HG02885 (cell line): ENCODE measurements at regions not wholly inside any gene's neighbourhood (a gene's known extent, or its start where the extent isn't known, plus 50 kb on each side); places are given as distances from the start of the nearest gene placed in this dataset.

Experiments
- ATAC-seq: cut with Tn5 transposase; IDR thresholded peaks from one replicate; pipeline ENCODE4 v1.9.1; 2021; ENCODE audit warnings: mild to moderate bottlenecking; ENCODE audit not compliant: unreplicated experiment, poor library complexity

DNA sequence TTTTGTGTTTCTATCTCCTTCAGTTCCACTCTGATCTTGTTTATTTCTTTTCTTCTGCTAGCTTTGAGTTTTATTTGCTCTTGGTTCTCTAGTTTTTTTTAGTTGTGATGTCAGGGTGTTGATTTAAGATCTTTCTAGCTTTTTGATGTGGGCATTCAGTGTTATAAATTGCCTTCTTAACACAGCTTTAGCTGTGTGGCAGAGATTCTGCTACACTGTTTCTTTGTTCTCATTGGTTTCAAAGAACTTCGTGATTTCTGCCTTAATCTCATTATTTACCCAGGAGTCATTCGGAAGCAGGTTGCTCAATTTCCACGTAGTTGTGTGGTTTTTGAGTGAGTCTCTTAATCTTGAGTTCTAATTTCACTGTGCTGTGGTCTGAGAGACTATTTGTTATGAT is 251.7 kb upstream of the HTR2A start:
- no peak for ATAC-seq

DNA sequence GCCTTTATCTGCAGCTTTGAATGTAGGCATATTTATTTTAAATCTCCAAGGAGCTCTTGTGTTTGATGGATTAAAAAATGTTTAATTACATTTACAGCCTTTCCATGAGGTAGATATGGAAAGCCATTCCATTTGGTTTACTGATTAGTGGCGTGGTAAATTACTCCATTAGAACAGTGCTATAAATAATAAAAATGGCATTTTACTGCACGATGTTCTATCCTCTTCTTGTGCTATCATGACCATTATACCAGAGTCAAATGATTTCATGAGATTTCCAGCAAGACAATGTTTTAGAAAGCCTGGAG is 250.9 kb upstream of the HTR2A start:
- no peak for ATAC-seq

DNA sequence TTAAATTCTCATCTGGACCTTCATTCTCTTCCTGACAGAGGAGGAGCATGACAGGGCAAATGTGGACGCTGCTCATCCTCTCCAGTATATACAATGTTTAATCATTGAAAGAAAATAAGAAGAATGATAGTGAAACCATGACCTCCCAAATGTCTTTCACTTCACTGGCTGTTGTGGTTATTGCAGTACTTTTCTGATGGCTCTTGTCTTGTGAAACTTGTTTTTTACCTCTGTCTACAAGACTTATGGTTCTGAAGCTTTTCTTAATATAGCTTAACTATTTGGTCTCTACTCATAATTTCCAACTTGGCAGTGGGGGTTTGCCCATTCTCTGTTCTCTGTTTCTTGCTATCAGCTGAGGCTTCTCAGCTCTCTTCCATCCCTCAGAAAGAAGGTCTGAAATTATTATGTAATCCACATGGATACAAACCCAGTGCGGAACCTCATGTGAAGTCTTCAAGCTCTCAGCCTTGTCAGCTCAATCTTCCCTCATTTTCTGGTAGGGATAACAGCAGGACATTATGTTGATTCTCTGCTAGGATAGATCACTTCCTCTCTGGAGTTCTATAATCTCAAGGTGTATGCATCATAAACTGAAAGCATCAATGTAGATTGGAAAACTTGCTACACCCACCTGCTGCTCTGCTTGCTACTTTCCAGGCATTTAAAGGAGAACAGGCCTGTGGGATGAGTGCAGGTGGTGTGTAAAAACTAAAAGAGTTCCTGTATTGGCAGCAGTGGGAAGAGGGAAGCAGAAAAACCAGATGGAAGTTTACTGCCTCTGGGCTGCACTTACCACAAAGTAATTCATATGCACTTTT is 250.3 kb upstream of the HTR2A start:
- peak; percentile 95 for ATAC-seq

DNA sequence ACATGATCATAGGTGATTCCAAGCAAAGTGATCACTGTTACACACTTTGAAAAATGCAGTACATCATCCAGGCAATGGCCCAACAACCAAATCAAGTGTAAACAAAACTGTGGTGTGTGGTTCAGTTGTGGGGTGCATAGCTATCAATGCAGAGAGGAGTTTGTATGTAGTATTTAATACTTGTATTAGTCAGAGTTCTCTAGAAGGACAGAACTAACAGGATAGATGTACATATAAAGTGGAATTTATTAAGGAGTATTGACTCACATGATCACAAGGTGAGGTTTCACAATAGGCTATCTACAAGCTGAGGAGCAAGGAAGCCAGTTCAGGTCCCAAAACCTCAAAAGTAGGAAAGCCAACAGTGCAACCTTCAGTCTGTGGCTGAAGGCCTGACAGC is 249.3 kb upstream of the HTR2A start:
- no peak for ATAC-seq

DNA sequence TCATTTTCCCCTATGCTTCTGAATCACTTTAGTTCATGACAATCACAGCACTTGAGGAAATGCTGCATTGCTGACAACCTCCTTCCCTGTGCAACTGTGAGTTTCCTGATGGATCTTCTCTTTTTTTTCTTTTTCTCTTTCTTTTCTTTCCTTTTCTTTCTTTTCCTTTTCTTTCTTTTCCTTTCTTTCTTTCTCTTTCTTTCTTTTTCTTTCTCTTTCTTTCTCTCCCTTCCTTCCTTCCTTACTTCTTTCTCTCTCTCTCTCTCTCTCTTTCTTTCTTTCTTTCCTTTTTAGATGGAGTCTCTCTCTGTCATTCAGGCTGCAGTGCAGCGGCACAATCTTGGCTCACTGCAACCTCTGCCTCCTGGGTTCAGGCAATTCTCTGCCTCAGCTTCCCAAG is 247.9 kb upstream of the HTR2A start:
- ATAC-seq, result no peak

DNA sequence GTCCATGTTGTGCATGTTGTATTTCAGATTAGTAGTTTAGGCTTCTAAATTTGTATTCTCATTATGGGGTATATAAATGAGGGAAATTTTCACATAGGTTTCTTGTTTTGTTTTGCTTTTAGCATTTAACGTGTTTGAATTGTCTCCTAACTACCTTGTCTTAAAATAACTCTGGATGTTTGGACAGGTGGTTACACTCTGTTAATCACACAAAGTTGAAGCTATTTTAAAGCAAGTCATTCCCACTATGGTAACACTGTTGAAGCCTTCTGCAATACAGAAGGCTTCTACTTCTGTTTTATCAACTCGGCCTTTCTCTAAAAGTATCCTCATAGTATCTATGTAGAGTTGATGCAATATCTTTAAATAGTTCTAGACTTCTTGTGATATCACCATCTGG is 245.3 kb upstream of the HTR2A start:
- ATAC-seq, result no peak

DNA sequence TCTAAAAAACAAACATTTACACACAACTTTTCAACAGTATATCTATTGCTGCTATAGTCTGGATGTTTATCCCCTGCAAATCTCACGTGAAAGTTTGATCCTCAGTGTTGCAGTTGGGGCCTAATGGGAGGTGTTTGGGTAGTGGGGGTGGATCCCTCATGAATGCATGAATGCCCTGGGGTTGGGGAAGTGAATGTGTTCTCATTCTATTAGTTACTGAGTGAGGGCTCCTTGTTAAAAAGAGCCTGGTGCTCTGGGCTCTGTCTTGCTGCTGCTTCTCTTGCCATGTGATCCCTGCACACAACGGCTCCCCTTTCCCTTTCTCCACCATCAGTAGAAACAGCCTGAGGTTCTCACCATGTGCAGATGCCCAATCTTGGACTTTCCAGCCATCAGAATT is 242.7 kb upstream of the HTR2A start:
- no peak for ATAC-seq

DNA sequence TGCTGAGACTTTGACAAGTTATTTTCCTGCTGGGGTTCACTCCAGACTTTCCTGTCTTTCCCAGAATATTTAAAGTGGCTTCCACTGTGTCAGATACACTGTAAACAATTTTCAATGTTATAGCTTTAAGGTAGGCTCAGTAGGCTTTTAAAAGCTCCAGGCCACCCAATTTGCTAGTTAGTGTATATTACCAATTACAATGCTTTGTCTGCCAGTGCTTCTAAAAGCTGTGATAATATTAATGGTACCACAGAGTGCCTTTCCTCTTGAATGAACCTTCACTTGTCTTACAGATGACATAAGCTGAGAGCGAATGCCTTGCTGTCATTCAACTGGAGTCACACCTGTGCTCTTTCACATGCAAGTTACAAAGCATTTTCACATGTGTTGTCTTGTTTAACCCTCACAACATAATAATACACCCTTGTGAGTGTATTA is 239.7 kb upstream of the HTR2A start:
- no peak for ATAC-seq

DNA sequence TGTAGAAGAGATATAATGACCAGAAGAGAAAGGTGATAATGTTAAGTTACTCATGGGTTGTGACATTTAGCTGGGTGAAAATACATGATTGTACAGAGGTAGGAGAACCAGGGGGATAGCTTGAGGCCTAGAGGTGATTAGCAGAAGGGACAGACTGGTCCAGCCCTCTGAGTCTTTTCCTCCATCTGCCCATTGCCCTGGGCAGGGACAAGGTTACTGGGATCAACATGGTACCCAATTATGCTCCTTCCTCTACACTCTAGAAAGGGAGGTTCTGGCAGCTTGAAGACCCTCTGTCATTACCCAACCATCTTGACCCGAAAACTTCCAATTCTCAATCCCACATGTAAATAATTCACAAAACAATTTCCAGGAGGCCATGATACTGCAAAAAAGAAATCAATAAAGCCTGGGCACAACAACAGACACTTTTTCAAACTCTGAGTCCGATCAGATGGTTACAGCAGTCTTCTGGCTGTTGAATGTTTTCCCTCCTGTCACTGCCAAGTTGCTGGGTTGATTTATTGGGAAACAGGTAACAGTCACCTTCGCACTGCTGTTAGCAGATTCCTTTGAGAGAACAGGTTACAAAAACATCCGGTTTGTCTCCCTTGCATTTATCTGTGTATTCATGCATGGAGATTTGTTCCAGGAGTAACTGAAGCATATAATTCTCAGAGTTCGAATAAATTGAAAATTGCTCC is 239.1 kb upstream of the HTR2A start:
- no peak for ATAC-seq

DNA sequence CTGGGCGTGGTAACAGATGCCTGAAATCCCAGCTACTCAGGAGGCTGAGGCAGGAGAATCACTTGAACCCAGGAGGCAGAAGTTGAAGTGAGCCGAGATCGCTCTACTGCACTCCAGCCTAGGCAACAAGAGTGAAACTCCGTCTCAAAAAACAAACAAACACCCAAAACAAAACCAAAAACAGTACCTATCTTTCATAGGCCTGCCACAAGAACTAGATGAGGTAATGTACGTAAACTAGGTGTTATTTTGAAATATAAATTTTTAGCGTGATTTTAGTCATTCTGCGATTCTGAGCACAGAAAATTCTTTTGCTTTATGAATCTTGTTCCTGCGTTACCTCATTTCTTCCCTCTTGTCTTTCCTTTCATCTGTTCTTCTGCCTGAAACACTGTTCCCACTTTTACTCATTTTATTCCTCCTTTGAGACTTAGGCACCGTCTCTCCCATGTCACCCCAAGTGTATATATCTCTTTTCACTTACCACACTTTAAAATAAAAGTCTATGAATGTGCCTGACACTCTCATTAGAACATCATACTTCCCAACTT is 238.2 kb upstream of the HTR2A start:
- peak; percentile 72 for ATAC-seq

DNA sequence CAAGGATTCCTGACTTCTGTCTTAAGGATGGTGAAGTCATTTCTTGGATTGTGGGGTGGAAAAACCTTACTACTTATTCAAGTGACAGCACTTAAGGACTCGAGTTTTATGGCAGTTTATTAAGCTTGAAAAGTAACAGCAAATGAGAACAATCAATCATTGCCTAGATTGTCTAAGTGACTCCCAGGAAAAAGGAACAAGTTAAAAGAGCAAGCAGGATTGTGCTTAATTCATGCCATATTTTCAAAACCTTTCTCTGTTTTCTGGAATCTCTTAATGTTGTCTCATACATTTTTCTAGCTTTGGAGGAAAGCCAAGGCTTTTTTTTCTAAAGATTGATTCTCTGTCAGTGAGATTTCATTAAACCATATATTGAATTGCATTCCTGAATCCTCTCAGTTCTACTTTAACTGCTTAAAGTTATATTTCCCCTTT is 236.2 kb upstream of the HTR2A start:
- ATAC-seq, result no peak

DNA sequence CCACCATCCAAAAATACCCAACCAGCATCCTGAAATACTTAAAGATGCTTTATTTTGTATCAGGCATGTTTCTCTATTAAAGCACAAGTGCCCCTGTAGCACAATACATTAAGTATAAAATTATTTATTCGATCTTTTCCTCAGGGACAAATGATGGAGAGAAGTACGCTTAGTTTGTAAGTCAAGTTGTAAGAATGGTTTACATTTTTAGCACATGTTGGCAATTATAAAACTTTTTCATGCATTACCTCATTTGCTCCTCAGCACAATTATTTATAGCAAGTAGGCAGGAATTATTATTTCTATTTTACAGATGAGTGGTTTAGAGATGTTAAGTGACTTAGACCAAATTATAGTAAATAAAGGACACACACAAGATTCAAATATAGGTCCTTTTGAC is 232.6 kb upstream of the HTR2A start:
- no peak for ATAC-seq

DNA sequence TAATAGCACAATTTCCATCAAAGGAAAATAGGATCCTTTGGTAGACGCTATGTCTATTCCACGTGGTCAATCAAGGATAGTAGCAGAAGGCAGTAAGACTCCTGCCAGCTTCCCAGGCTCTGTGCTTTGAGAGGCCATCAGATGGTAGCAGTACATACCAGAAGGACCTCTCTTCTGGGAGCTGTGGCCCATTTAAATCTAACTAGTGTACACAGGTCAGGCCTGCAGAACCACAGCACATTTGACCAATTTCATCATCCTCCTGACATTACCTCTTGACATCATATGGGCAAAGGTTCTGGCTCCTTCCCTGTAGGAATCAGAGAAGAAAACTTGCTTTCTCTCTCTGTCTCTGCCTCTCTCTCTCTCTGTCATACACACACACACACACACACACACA is 229.6 kb upstream of the HTR2A start:
- no peak for ATAC-seq

DNA sequence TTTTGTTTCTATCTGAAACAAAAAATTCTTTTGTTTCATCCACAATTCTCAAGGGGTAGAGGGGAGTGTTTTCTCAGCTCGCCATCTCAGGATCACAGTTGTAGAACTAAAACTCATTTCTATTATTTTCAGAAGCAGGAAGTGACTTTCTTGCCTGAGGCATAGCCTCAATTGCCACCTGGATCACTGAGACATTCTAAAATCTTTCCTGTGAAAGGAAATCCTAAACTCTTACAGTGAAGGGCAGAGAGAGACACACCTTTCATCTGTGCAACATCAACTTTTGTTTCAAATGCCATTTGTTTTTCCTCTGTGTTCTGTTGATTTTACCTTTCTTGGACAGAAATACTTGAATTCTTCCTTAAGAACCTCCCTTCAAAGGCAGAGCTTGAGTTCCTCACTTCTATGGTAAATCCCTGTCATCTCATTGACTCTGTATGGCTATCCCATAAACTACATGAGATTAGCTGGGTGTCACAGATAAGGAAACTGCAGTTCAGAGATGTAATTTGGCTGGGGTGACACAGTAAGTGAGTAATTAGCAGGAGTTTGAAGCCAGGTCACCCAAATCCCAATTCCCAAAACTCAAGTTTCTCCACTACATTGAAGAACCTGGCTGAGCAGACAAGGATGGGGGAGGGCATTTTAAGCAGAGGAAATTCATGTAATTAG is 224.4 kb upstream of the HTR2A start:
- ATAC-seq, result no peak

DNA sequence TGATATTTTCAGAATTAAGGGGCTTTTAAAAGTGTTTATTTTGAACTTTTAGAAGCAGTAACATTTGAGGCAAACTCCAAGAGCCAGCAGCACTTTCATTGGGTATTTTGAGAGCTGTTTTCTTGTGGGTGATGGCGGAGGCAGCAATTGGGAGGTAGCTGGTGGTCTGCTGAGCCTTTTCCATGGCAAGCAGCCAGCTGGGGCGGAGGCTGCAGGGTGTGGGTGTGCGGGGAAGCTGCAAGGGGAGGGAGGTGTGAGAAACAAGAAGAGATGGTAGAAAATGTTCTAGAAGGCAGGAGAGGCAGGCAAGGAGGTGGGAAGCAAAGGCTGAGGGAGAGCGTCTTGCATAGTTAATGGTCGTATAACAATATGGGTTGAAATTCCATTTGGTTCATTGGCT is 223.4 kb upstream of the HTR2A start:
- no peak for ATAC-seq

DNA sequence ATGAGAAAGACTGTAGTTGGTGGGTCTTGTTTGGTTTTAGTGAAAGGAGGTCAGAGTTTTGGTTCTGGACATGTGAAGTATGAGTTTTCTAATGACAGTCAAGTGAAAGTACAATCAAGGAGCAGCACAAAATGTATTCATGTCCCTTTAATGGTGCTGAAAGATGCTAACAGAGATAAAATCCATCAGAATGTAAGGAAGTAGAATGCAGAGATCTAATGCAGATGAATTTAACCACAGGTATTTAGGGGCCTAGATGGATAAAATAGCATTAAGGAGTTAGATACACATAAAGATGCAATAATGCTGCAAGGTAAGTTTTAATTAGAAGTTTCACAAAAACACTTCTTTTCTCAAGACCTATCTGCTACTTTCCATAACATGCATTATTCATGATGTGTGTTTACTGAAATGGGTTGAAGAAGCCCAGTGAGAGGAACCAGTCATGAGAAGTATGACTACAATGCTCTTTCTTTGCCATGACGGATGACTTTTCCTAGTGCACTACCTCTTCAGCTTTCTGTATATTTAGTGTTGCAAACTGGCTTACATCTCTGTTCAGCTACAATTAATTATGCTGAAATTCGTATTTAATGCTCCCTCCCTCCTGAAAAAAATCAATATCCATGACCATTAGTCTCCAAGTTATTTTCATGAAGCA is 222.9 kb upstream of the HTR2A start:
- no peak for ATAC-seq

DNA sequence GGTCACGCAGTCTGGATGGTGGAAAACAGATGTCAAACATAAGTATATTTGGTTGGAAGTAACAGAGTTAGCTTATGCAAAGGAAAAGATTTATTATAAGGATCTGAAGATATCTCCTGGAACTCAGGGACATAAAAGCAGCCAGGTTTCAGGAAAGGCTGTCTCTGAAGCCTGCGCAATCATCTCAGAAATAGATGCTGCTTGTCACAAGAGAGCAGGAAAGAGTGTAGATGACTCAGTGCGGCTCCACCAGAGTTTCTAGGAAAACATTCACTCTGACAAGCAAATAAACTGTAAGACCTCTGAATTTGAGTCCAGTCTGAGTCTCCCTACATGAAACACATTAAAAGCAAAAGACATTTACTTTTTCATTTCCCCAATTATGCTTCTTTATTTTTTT is 220.4 kb upstream of the HTR2A start:
- no peak for ATAC-seq

DNA sequence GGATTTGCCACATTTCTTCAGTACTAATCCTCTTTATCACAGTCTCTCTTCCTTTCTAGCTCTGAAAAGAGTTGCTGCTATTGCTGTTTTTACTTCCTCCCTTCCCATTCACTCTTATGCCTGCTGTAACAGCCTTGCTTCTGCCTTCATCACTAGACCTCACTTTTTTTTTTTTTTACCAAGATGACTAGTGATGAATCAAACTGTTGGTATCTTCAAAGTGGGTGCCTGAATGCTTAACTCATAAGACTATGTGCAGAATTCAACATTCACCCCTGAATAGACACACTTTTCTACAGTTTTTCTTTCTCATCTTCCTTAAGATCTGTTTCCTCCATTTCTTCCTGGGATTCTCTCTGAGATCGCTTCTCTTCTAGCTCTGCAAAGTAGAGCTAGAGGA is 217.2 kb upstream of the HTR2A start:
- no peak for ATAC-seq

DNA sequence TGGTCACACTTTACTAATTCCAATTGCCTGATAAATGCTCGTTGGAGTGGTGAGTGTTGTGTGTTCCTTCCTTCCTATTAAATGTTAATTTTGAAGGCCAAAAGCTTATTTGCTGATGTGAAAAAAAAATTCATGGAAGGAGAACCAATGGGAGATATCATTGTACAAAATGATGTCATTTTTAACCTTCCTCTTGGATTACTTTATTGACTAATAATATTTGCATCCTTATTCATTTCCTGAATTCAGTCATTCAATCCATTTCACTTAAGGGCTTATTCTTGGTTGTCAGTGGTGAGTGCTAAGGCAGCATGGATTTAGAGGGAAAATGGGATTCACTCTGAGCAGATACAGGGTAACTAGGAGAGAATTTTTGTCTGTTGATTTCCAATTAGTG is 216.0 kb upstream of the HTR2A start:
- no peak for ATAC-seq

DNA sequence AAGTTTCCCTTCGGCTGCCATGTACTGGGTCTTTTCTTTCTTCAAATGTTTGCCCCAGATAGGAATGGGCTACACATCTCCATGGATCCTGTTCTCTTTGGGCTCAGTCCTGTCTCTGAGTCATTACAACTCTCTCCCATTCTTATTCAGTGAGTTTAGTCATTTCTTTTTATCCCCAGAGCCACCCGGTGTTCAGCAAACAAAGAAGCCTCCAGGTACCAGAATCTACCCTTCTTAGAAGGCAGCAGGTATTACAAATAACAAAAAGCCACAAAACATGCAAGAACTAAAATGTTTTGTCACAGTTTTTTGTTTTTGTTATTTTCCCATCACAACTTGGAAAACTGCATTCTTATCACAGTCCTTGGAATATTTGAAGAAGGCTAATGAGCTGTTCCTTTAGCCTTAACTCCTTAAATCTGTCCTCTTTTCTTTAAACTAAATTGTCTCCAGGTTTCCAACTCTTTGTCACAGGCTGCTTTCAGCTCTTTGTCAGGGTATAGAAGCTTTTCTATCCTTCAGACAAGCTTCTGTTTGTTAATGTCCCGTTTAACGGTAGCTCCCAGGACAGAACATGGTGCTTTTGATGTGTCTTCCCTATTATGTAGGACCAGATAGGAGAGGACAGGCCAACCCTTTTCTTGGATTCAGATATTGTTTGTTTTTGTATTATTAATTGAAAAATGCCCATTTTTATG is 215.5 kb upstream of the HTR2A start:
- ATAC-seq, result no peak
